HG02763 (cell line): ENCODE measurements at regions not wholly inside any gene's neighbourhood (a gene's known extent, or its start where the extent isn't known, plus 50 kb on each side); places are given as distances from the start of the nearest gene placed in this dataset.

Source experiments
- ATAC-seq: cut with Tn5 transposase; IDR thresholded peaks from one replicate; pipeline ENCODE4 v1.9.1; 2021; ENCODE audit warnings: mild to moderate bottlenecking, moderate library complexity; ENCODE audit not compliant: unreplicated experiment

GRCh38 chr4:35734381-35735098 is 509.8 kb downstream of the ARAP2 start:
- peak; percentile 60 for ATAC-seq

- no peak for ATAC-seq
These were observed 505.0 kb downstream of the ARAP2 start for GRCh38 chr4:35739308-35739707.

- ATAC-seq, result no peak
These were observed 490.3 kb downstream of the ARAP2 start for GRCh38 chr4:35754047-35754446.

- ATAC-seq, result no peak
These were observed 486.5 kb downstream of the ARAP2 start for GRCh38 chr4:35757836-35758235.

GRCh38 chr4:35760807-35761206 is 483.5 kb downstream of the ARAP2 start:
- no peak for ATAC-seq

- ATAC-seq, result no peak
These were observed 472.7 kb downstream of the ARAP2 start for GRCh38 chr4:35771571-35771970.

GRCh38 chr4:35772291-35772690 is 472.0 kb downstream of the ARAP2 start:
- ATAC-seq, result no peak

GRCh38 chr4:35789899-35790574 is 454.3 kb downstream of the ARAP2 start:
- ATAC-seq, result no peak

GRCh38 chr4:35793045-35793722 is 451.1 kb downstream of the ARAP2 start:
- no peak for ATAC-seq

- no peak for ATAC-seq
These were observed 450.5 kb downstream of the ARAP2 start for GRCh38 chr4:35793766-35794165.

GRCh38 chr4:35800669-35801068 is 443.6 kb downstream of the ARAP2 start:
- no peak for ATAC-seq

GRCh38 chr4:35802644-35803043 is 441.7 kb downstream of the ARAP2 start:
- no peak for ATAC-seq

GRCh38 chr4:35818520-35818919 is 425.8 kb downstream of the ARAP2 start:
- no peak for ATAC-seq

GRCh38 chr4:35820003-35820402 is 424.3 kb downstream of the ARAP2 start:
- ATAC-seq, result no peak

- no peak for ATAC-seq
These were observed 420.1 kb downstream of the ARAP2 start for GRCh38 chr4:35824231-35824630.

GRCh38 chr4:35835893-35836292 is 408.4 kb downstream of the ARAP2 start:
- no peak for ATAC-seq

- ATAC-seq, result no peak
These were observed 407.7 kb downstream of the ARAP2 start for GRCh38 chr4:35836596-35836995.

- ATAC-seq, result no peak
These were observed 377.3 kb downstream of the ARAP2 start for GRCh38 chr4:35867057-35867456.

- ATAC-seq, result no peak
These were observed 372.0 kb downstream of the ARAP2 start for GRCh38 chr4:35872273-35872672.

GRCh38 chr4:35879479-35879878 is 364.8 kb downstream of the ARAP2 start:
- ATAC-seq, result no peak

- no peak for ATAC-seq
These were observed 361.2 kb downstream of the ARAP2 start for GRCh38 chr4:35883108-35883507.
